Neural progenitor cell (in vitro differentiated cells): ENCODE measurements at regions not wholly inside any gene's neighbourhood (a gene's known extent, or its start where the extent isn't known, plus 50 kb on each side); places are given as distances from the start of the nearest gene placed in this dataset.
"Not testable (repeated sequence)": the region's sequence is repeated elsewhere in the genome, so short reads cannot be mapped to it uniquely, and the experiment has no call there.

Experiments used
- DNase-seq: peaks from one replicate; pipeline ENCODE4 v3.0.0-alpha.2; 2016; ENCODE audit warnings: low spot score
- H2AFZ ChIP-seq: fragments of 200-600 bp; sonication (generic); replicated peaks from 2 replicates; pipeline ENCODE4 v1.6.1; 2016; ENCODE audit warnings: antibody characterized with exemption
- H3F3A ChIP-seq: fragments of 200-600 bp; sonication (generic); 2 replicates; pipeline ENCODE4 v1.6.1; 2016; ENCODE audit warnings: antibody characterized with exemption, low read depth
- H3K27ac ChIP-seq: fragments of 200-600 bp; sonication (generic); 2 replicates; pipeline ENCODE4 v1.5.1; 2016; ENCODE audit warnings: mild to moderate bottlenecking
- H3K27me3 ChIP-seq: fragments of 200-600 bp; sonication (generic); 2 replicates; pipeline ENCODE4 v1.6.1; 2016; ENCODE audit warnings: mild to moderate bottlenecking, moderate library complexity
- H3K36me3 ChIP-seq: fragments of 200-600 bp; sonication (generic); 2 replicates; pipeline ENCODE4 v1.5.1; 2016
- H3K4me1 ChIP-seq: fragments of 200-600 bp; sonication (generic); 2 replicates; pipeline ENCODE4 v1.6.1; 2016; ENCODE audit warnings: mixed run types
- H3K4me2 ChIP-seq: fragments of 200-600 bp; sonication (generic); 2 replicates; pipeline ENCODE4 v1.6.1; 2016
- H3K4me3 ChIP-seq: fragments of 200-600 bp; sonication (generic); 2 replicates; pipeline ENCODE4 v1.5.1; 2016
- H3K79me2 ChIP-seq: fragments of 200-600 bp; sonication (generic); 2 replicates; pipeline ENCODE4 v1.6.1; 2016; ENCODE audit warnings: low read depth
- H3K9ac ChIP-seq: fragments of 200-600 bp; sonication (generic); 2 replicates; pipeline ENCODE4 v1.6.1; 2016
- H3K9me3 ChIP-seq: fragments of 200-600 bp; sonication (generic); 2 replicates; pipeline ENCODE4 v1.5.1; 2016; ENCODE audit warnings: low read depth
- H4K20me1 ChIP-seq: fragments of 200-600 bp; sonication (generic); 2 replicates; pipeline ENCODE4 v1.6.1; 2016; ENCODE audit warnings: low read depth
- H3K27ac Mint-ChIP-seq: 3 replicates; pipeline ENCODE4 v1.8.0; 2021; ENCODE audit warnings: mixed read lengths
- H3K27me3 Mint-ChIP-seq: 2 replicates; pipeline ENCODE4 v1.8.0; 2022; ENCODE audit warnings: low read depth, mild to moderate bottlenecking, inconsistent platforms, moderate library complexity, mixed read lengths; ENCODE audit not compliant: insufficient read depth
- H3K36me3 Mint-ChIP-seq: 3 replicates; pipeline ENCODE4 v1.8.0; 2021; ENCODE audit warnings: mixed read lengths
- H3K4me1 Mint-ChIP-seq: 3 replicates; pipeline ENCODE4 v1.8.0; 2021; ENCODE audit warnings: mixed read lengths
- H3K4me3 Mint-ChIP-seq: 3 replicates; pipeline ENCODE4 v1.8.0; 2021; ENCODE audit warnings: mild to moderate bottlenecking, moderate library complexity, mixed read lengths
- H3K9me3 Mint-ChIP-seq: 3 replicates; pipeline ENCODE4 v1.8.0; 2020; ENCODE audit warnings: mixed read lengths
- EZH2 ChIP-seq: fragments of 200-600 bp; sonication (generic); IDR thresholded peaks from 2 replicates; pipeline ENCODE4 v1.6.1; 2017; ENCODE audit warnings: antibody characterized with exemption, mild to moderate bottlenecking, moderate library complexity
- EZH2phosphoT487 ChIP-seq: fragments of 200-600 bp; sonication (generic); IDR thresholded peaks from 2 replicates; pipeline ENCODE4 v1.6.1; 2017; ENCODE audit warnings: antibody characterized with exemption
- TF ChIP-seq, protein P1 (sequence below): fragments of 200-600 bp; sonication (generic); IDR thresholded peaks from 2 replicates; pipeline ENCODE4 v1.5.1; 2017; ENCODE audit warnings: antibody characterized with exemption, mild to moderate bottlenecking

DNA sequence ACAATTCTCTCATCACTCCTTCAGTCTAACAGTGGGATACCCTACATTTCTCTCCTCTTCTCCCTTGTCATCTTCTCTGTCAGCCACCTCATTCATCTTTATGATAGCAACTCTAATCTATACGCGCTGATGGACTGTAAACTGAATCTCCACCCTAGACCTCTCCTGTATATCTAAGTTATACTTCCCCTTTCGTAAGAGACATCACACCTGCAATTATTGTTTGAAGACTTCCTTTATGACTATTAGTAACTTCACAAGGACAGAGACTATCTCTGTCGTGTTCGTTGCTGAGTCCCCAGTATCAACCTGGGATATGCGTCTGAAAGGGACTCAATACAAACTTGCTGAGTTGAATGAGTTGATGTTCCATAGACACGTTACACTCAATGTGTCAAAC, 263.2 kb downstream of the IRS1 start:
- Mint-ChIP-seq H3K27me3 (no peaks in the 10 kb centered on the region), H3K9me3 (no peaks in the 10 kb centered on the region), H3K27ac (no peak overlapping the region), H3K36me3 (no peaks in the 10 kb centered on the region), H3K4me3 (no peak overlapping the region), H3K4me1 (peaks cover 4% of the 10 kb centered on the region)
- Histone ChIP-seq H3K4me2 (no peak overlapping the region), H3F3A (no peaks in the 10 kb centered on the region), H3K4me3 (no peak overlapping the region), H3K27me3 (no peaks in the 10 kb centered on the region), H3K79me2 (no peaks in the 10 kb centered on the region), H3K4me1 (peaks cover 6% of the 10 kb centered on the region), H3K27ac (no peak overlapping the region), H3K9ac (no peak overlapping the region), H4K20me1 (no peaks in the 10 kb centered on the region), H3K36me3 (no peaks in the 10 kb centered on the region), H3K9me3 (no peaks in the 10 kb centered on the region), H2AFZ (no peak overlapping the region)
- no peak for DNase-seq
- TF ChIP-seq EZH2 = no peak
- TF ChIP-seq, protein P1, sequence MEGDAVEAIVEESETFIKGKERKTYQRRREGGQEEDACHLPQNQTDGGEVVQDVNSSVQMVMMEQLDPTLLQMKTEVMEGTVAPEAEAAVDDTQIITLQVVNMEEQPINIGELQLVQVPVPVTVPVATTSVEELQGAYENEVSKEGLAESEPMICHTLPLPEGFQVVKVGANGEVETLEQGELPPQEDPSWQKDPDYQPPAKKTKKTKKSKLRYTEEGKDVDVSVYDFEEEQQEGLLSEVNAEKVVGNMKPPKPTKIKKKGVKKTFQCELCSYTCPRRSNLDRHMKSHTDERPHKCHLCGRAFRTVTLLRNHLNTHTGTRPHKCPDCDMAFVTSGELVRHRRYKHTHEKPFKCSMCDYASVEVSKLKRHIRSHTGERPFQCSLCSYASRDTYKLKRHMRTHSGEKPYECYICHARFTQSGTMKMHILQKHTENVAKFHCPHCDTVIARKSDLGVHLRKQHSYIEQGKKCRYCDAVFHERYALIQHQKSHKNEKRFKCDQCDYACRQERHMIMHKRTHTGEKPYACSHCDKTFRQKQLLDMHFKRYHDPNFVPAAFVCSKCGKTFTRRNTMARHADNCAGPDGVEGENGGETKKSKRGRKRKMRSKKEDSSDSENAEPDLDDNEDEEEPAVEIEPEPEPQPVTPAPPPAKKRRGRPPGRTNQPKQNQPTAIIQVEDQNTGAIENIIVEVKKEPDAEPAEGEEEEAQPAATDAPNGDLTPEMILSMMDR = no peak
- TF ChIP-seq EZH2phosphoT487 = no peak

DNA sequence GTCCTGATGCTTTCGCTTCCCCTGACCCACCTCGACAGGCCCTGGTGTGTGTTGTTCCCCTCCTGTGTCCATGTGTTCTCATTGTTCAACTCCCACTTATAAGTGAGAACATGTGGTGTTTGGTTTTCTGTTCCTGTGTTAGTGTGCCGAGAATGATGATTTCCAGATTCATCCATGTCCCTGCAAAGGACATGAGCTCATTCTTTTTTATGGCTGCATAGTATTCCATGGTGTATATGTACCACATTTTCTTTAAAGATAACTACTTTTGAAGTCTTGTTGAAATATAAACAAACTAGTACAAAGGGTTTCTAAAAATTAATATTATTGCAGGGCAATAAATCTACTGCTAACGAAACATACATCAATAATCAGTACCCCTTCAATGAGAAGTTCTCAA, 266.6 kb downstream of the IRS1 start:
- H3K4me3 Mint-ChIP-seq, H3K36me3 Mint-ChIP-seq, H3K27me3 Mint-ChIP-seq, H3K9ac ChIP-seq, H3K4me3 ChIP-seq, H3K36me3 ChIP-seq, DNase-seq, H3K27me3 ChIP-seq, H4K20me1 ChIP-seq, H3K9me3 Mint-ChIP-seq, H3K9me3 ChIP-seq, H2AFZ ChIP-seq, H3K4me2 ChIP-seq, H3K4me1 Mint-ChIP-seq, H3K4me1 ChIP-seq, H3K27ac ChIP-seq, H3K79me2 ChIP-seq, H3K27ac Mint-ChIP-seq, H3F3A ChIP-seq: not testable (repeated sequence)

DNA sequence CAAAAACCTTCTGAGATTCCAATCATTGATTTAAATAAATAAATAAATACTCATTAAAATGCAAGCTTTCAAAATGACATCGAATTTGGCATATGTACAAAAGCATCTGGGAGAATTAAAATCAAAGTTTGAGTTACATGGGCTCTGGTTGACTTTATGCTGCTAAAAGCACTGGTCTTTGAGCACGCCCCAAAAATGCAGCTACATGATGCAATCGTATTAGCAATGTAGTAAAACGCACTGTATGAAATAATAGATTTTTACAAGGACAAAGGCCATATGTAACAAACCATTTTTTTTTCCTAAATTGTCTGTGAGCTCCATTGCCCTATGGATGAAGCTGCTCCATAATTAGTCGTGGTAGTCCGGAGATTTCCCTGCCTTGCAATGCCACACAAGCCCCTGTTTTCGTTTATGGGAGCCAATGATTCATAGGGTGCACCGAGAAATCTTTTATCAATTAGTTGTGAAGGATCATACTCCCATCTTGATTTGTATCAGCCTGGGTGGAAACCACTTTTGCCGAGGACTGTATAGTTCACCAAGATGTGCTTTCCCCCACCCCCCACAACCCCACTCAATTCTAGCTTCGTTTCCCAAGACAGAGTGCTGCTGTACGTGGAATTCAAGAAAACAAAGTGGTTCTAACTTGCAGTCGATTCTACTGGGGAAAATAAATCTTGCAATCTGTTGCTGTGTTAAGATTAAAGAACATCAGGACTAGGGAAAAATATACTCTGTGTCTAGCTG, 268.4 kb downstream of the IRS1 start:
- Histone ChIP-seq H3K27ac (no peak overlapping the region), H3K4me3 (no peak overlapping the region), H3K36me3 (no peaks in the 10 kb centered on the region), H3K79me2 (no peaks in the 10 kb centered on the region), H3K9me3 (no peaks in the 10 kb centered on the region), H2AFZ (no peak overlapping the region), H3K9ac (no peak overlapping the region), H3K4me2 (no peak overlapping the region), H3F3A (no peaks in the 10 kb centered on the region), H3K4me1 (no peaks in the 10 kb centered on the region), H3K27me3 (no peaks in the 10 kb centered on the region), H4K20me1 (no peaks in the 10 kb centered on the region)
- no peaks in the 10 kb centered on the region for H3K9me3 Mint-ChIP-seq
- no peak for DNase-seq
- TF ChIP-seq EZH2phosphoT487 (no peak), EZH2 (no peak)
- no peak overlapping the region for H3K27ac Mint-ChIP-seq
- no peak overlapping the region for H3K4me3 Mint-ChIP-seq
- H3K4me1 Mint-ChIP-seq = peaks cover 4% of the 10 kb centered on the region
- H3K27me3 Mint-ChIP-seq = peaks cover 3% of the 10 kb centered on the region
- no peaks in the 10 kb centered on the region for H3K36me3 Mint-ChIP-seq

DNA sequence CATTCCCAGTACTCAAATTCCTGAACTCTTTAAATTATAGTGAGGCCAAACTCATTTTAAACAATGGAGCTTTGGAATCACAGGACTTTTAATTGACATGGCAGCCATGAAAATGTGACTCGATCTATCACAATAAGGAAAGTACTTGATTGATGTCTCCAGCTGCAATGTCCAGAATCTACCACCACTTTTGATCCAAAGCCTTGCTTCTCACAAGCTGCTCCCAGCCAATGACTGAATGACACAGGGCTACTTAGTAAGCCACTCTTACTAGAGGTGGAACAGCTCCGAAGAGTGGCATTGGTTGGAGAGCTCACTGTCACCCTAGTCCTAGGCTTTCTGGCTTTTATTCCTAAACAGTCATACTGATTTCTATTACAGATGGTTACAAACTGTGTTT, 270.1 kb downstream of the IRS1 start:
- Mint-ChIP-seq H3K9me3 (no peaks in the 10 kb centered on the region), H3K4me3 (no peak overlapping the region), H3K36me3 (no peaks in the 10 kb centered on the region), H3K4me1 (no peaks in the 10 kb centered on the region), H3K27me3 (peaks cover 3% of the 10 kb centered on the region), H3K27ac (no peak overlapping the region)
- Histone ChIP-seq H3K4me1 (no peaks in the 10 kb centered on the region), H3K9ac (no peak overlapping the region), H3K4me3 (no peak overlapping the region), H3F3A (no peaks in the 10 kb centered on the region), H3K36me3 (no peaks in the 10 kb centered on the region), H3K27me3 (no peaks in the 10 kb centered on the region), H3K9me3 (no peaks in the 10 kb centered on the region), H3K27ac (no peak overlapping the region), H3K79me2 (no peaks in the 10 kb centered on the region), H3K4me2 (no peak overlapping the region), H2AFZ (no peak overlapping the region), H4K20me1 (no peaks in the 10 kb centered on the region)
- TF ChIP-seq EZH2phosphoT487 = no peak
- TF ChIP-seq, protein P1 = no peak
- no peak for DNase-seq
